A673 (cell line): ENCODE measurements at regions not wholly inside any gene's neighbourhood (a gene's known extent, or its start where the extent isn't known, plus 50 kb on each side); places are given as distances from the start of the nearest gene placed in this dataset.
"Not testable (repeated sequence)": the region's sequence is repeated elsewhere in the genome, so short reads cannot be mapped to it uniquely, and the experiment has no call there.

Source experiments
- CTCF ChIP-seq: fragments of 300-800, 200-600 bp; sonication (generic); conservative IDR thresholded peaks from 2 replicates; pipeline ENCODE4 v1.5.1; 2017; ENCODE audit warnings: low read depth, mild to moderate bottlenecking, antibody characterized with exemption, low read length, moderate library complexity, mixed read lengths
- EZH2 ChIP-seq: fragments of 200-600 bp; sonication (generic); IDR thresholded peaks from 2 replicates; pipeline ENCODE4 v1.6.1; 2017; ENCODE audit warnings: borderline replicate concordance, low read depth, mild to moderate bottlenecking, mixed read lengths, antibody characterized with exemption, low read length; ENCODE audit not compliant: poor library complexity, severe bottlenecking

GRCh38 chr2:87611416-87611815 lies 136.5 kb upstream of the PLGLB2 start:
- TF ChIP-seq CTCF, EZH2: not testable (repeated sequence)
